HG02938 (cell line): ENCODE measurements at regions not wholly inside any gene's neighbourhood (a gene's known extent, or its start where the extent isn't known, plus 50 kb on each side); places are given as distances from the start of the nearest gene placed in this dataset.

Experiments used
- ATAC-seq: cut with Tn5 transposase; IDR thresholded peaks from one replicate; pipeline ENCODE4 v1.9.1; 2021; ENCODE audit warnings: mild to moderate bottlenecking, moderate library complexity; ENCODE audit not compliant: unreplicated experiment

- ATAC-seq: no peak
Observed at GRCh38 chr12:68501226-68501625, 109.5 kb upstream of the RAP1B start.

DNA sequence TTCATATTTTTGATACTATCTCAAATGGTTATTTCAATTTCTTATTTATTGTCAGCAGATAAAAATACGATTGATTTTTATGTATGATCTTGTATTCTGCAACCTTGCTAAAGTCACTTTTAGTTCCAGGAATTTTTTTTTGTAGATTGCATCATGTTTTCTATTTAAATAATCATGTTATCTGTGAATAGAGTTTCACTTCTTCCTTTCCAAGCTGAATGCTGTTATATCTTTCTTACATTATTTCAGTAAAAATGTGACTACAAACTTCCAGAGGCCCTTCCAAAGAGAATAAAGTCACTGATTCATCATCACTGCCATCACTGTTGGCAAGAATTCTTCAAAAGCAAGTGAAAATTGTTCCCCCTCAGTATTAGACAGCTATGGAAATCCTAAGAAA is 104.7 kb upstream of the RAP1B start:
- ATAC-seq: no peak

DNA sequence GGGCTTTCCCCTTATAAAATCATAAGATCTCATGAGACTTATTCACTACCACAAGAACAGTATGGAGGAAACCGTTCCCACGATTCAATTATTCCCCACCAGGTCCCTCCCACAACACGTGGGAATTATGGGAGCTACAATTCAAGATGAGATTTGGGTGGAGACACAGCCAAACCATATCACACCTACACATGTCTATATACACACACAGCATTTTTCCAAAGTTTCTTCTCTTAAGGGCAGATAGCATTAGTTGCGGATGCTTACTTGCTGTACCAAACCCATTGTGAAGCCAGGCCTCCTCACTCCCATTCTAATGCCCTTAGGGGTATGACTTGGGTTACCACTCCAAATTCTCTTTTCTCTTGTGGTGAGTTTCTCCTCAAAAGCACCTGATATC is 104.1 kb upstream of the RAP1B start:
- ATAC-seq: no peak

DNA sequence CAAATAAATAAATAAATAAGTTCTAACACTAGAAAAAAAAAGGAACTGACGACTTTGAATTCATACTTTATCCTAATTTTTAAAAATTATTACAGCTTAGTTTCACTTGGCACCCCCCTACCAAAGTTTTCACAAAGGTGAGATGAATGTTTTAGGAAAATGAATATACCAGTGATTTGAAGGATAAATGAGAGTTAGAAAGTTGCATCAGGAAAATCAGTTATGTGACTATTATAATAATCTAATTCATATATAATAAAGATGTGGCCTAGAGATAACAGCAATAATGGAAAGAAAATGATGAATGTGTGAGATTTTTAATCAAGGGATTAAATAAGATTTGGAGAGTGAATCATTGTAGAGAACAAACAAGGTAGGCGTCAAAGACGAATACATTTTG is 103.0 kb upstream of the RAP1B start:
- ATAC-seq: no peak

DNA sequence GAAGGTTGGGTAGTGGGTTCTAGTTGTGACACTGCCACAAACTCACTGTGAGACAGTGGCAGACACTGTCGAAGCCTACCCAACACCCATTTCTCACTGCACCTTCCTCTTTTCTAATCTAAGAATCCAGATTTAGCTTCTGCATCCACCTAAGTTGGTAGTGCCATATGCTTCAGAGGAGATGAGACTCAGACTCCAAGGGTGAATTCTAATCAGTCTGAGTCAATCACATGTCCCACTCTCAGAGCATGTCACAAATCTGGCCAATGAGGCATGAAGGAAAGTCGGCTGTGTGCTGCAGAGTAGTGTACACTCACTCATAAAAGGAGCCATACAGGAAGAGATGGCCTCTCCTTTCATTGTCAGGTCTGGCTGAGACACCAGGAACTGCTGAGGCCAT is 102.1 kb upstream of the RAP1B start:
- no peak for ATAC-seq

- no peak for ATAC-seq
Observed at GRCh38 chr12:68509242-68509641, 101.5 kb upstream of the RAP1B start.

DNA sequence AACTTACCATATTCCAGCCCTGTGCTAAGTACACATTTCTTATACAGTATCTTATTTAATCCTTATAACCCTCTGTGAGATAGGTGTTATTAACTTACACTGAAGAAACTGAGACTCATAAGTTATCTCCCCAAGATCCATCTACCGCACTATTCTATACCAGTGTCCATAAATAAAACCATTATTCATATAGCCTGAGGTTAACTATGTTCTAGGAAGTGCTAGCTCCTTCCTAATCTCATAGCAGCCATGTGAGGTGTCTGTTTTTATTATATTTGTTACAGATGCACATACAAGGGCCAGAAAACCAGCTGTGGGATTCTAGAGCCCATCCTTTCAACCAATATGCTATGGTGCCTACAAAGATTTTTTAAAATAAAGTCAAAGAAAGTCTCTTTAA is 100.3 kb upstream of the RAP1B start:
- ATAC-seq: no peak

DNA sequence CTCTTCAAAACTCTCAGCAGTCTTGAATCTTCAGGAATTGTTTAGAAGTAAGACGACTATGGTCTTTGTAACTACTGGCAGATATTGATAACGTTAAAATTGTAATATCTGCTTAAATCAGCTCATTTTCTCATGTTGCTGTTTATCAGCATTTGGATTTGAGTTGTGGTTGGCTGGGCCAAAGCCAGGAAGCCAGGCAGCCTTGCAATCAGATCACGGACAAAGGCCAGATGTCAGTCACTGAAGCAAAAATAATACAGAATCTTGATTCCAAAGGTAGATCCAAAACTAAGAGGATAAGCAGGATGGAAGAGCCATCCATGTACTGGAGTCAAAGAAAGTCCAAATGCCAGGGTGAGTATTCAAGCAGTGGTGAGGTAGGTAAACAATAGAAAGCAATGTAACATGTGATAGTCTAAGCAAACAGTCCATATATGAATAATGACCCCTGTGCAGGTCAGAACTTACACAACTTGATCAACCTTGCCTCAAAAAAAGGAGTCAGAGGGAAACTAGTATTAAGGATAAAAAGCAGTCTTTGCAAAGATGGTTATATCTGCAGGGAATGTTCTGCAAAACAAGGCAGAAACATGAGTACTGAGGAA is 95.8 kb upstream of the RAP1B start:
- ATAC-seq: no peak

GRCh38 chr12:68515793-68516192 is 94.9 kb upstream of the RAP1B start:
- no peak for ATAC-seq

- no peak for ATAC-seq
Observed at GRCh38 chr12:68521321-68521839, 89.3 kb upstream of the RAP1B start.

- no peak for ATAC-seq
Observed at GRCh38 chr12:68521848-68522502, 88.7 kb upstream of the RAP1B start.

GRCh38 chr12:68529466-68529865 is 81.2 kb upstream of the RAP1B start:
- ATAC-seq: no peak

GRCh38 chr12:68529869-68530268 is 80.8 kb upstream of the RAP1B start:
- ATAC-seq: no peak

GRCh38 chr12:68530299-68530698 is 80.4 kb upstream of the RAP1B start:
- ATAC-seq: no peak

DNA sequence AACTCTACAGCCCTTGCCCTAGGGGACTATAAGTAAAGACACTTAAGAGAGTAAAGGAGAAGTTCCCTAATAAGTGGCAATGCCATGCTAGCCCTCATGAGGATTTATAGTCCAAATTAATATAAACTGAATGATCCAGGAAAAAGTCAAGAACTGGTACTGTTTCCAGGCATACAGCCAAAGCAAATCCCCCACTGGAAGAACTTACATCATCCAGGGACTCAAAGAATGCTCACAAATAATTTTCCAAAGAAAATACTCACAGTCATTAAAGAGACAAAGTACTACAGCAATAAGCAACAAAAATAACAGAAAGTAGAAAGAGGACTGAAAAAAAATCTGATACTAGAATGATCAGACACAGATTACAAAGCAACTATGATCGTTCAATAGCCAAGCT is 79.7 kb upstream of the RAP1B start:
- no peak for ATAC-seq

- no peak for ATAC-seq
Observed at GRCh38 chr12:68532204-68532886, 78.4 kb upstream of the RAP1B start.

DNA sequence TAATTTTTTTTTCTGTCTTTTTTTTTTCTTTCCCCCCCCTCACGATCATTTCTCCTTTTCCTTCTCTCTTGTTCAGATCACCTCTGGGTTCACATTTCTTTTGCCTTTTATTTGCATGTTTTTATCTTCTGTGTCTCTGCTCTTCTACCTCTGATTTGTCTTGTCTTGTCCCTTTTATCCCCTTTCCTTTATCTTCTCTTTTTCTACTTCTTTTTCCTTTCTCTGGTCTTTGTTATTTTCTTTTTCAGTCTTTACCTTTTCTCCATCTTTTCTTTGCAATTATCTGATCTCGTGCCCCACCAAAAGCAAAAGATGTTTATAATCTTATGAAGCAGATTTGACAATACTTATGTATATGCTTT is 77.8 kb upstream of the RAP1B start:
- no peak for ATAC-seq

DNA sequence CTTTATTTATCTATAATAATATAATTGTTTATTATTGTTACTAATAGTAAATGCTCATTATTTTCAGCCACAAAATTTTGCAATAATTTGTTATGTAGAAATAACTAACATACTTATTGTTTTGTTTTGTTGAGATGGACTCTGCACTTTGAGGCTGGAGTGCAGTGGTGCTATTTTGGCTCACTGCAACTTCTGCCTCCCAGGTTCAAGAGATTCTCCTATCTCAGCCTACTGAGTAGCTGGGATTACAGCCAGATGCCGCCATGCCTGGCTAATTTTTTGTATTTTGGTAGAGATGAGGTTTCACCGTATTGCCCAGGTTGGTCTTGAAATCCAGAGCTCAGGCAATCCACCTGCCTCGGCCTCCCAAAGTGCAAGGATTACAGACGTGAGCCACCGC is 76.6 kb upstream of the RAP1B start:
- ATAC-seq: no peak

GRCh38 chr12:68536885-68537485 is 73.7 kb upstream of the RAP1B start:
- ATAC-seq: no peak

- ATAC-seq: no peak
Observed at GRCh38 chr12:68537571-68537970, 73.1 kb upstream of the RAP1B start.

GRCh38 chr12:68538726-68539614 is 71.7 kb upstream of the RAP1B start:
- ATAC-seq: no peak
